ENCODE measurements at regions not wholly inside any gene's neighbourhood (a gene's known extent, or its start where the extent isn't known, plus 50 kb on each side); places are given as distances from the start of the nearest gene placed in this dataset.

GRCh38 chr14:71748196-71748595 is 184.0 kb upstream of the RGS6 start:
- H3K27ac ChIP-seq (ENCODE audit: low read length, poor library complexity, severe bottlenecking): no peak overlapping the region
- H2BK120ac ChIP-seq (ENCODE audit: low read depth, low read length): no peak overlapping the region
- H4K91ac ChIP-seq (ENCODE audit: low read length): no peak overlapping the region
- H3K27me3 ChIP-seq (ENCODE audit: control insufficient read depth in 1 of 2, insufficient read depth in 1 of 2, low read length in 2 of 2): no peaks in the 10 kb centered on the region
- H2AFZ ChIP-seq (ENCODE audit: low read depth, low read length): no peak overlapping the region
- no peak overlapping the region for H3K4me2 ChIP-seq (ENCODE audit: low read length, poor library complexity, severe bottlenecking)
- H3K4me3 ChIP-seq (ENCODE audit: insufficient read depth in 1 of 2, low read depth in 1 of 2, low read length in 2 of 2): peak overlapping the region in 1 of 2 experiments; percentile 33
- H2AK5ac ChIP-seq (ENCODE audit: low read length, severe bottlenecking): no peak overlapping the region
- no peak overlapping the region for H3K9ac ChIP-seq (ENCODE audit: low read length)
- DNase-seq: no peak
- no peak overlapping the region for H3K23ac ChIP-seq (ENCODE audit: low read length in 2 of 2)
- no peak overlapping the region for H2BK15ac ChIP-seq (ENCODE audit: low read depth, poor library complexity, severe bottlenecking)
- no peaks in the 10 kb centered on the region for H3K79me1 ChIP-seq (replicated peaks; ENCODE audit: low read length, poor library complexity, severe bottlenecking)
- peaks cover 23% of the 10 kb centered on the region for H3K9me3 ChIP-seq (ENCODE audit: control insufficient read depth, low read length)
- no peak overlapping the region for H3K4ac ChIP-seq (ENCODE audit: low read depth in 1 of 2, low read length in 2 of 2)
- H3K18ac ChIP-seq (ENCODE audit: low read depth in 1 of 2, low read length in 2 of 2): no peak overlapping the region
- no peak overlapping the region for H3K14ac ChIP-seq (ENCODE audit: low read length in 2 of 2)
- no peaks in the 10 kb centered on the region for H3K36me3 ChIP-seq (ENCODE audit: control insufficient read depth in 1 of 2, insufficient read depth in 2 of 2, low read depth in 1 of 2, low read length in 2 of 2)
- H2BK12ac ChIP-seq (ENCODE audit: low read length in 2 of 2): no peak overlapping the region
- H3K4me1 ChIP-seq (ENCODE audit: control insufficient read depth, insufficient read depth, low read depth, low read length): peaks cover 5% of the 10 kb centered on the region
- no peak overlapping the region for H2BK5ac ChIP-seq (ENCODE audit: low read depth, low read length, poor library complexity, severe bottlenecking)
- 88% methylated on average over 1 of the region's 1 CpG for WGBS
- H4K8ac ChIP-seq (ENCODE audit: low read length): no peak overlapping the region

DNA sequence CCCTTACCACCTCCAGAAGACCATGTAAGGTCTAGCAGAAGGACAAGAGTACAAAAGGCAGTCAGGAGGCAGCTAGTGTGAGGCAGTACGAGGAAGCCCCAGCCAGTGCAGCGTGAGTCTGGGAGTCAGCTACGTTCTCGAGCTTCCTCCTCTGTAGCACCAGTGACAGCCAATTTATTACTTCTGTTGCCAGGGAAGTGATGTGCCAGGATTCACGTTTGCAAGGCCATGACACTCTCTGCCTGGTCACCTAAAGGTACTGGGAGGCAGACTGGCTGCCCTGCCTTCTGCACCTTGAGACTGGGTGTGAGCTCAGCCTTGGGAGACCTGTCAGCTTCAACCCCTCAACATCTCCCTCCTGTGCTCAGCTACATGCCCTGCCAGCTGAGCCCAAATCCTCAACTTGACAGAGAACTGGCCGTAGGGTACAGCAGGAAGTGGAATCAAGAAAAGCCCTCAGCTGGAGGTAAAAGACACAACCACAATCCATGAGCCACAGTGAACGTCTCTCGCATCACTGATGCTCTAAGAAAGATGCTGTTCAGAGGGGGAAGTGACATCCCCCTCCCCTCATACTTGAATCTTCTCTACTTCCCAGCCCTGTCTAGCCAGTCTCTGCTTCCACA is 182.5 kb upstream of the RGS6 start:
- H3K4me3 ChIP-seq (ENCODE audit: insufficient read depth in 1 of 2, low read depth in 1 of 2, low read length in 2 of 2): no peak overlapping the region
- H2BK15ac ChIP-seq (ENCODE audit: low read depth, poor library complexity, severe bottlenecking): no peak overlapping the region
- no peaks in the 10 kb centered on the region for H3K27me3 ChIP-seq (ENCODE audit: control insufficient read depth in 1 of 2, insufficient read depth in 1 of 2, low read length in 2 of 2)
- H3K9me3 ChIP-seq (ENCODE audit: control insufficient read depth, low read length): peaks cover 23% of the 10 kb centered on the region
- WGBS: 76% methylated on average over 8 of the region's 8 CpGs
- H3K9ac ChIP-seq (ENCODE audit: low read length): no peak overlapping the region
- no peak overlapping the region for H4K91ac ChIP-seq (ENCODE audit: low read length)
- no peak overlapping the region for H2BK12ac ChIP-seq (ENCODE audit: low read length in 2 of 2)
- H4K8ac ChIP-seq (ENCODE audit: low read length): no peak overlapping the region
- H3K4me2 ChIP-seq (ENCODE audit: low read length, poor library complexity, severe bottlenecking): no peak overlapping the region
- no peak overlapping the region for H2BK5ac ChIP-seq (ENCODE audit: low read depth, low read length, poor library complexity, severe bottlenecking)
- DNase-seq: no peak
- no peaks in the 10 kb centered on the region for H3K79me1 ChIP-seq (replicated peaks; ENCODE audit: low read length, poor library complexity, severe bottlenecking)
- no peak overlapping the region for H3K14ac ChIP-seq (ENCODE audit: low read length in 2 of 2)
- H3K36me3 ChIP-seq (ENCODE audit: control insufficient read depth in 1 of 2, insufficient read depth in 2 of 2, low read depth in 1 of 2, low read length in 2 of 2): no peaks in the 10 kb centered on the region
- no peak overlapping the region for H2AFZ ChIP-seq (ENCODE audit: low read depth, low read length)
- no peak overlapping the region for H3K18ac ChIP-seq (ENCODE audit: low read depth in 1 of 2, low read length in 2 of 2)
- no peak overlapping the region for H3K27ac ChIP-seq (ENCODE audit: low read length, poor library complexity, severe bottlenecking)
- H3K23ac ChIP-seq (ENCODE audit: low read length in 2 of 2): no peak overlapping the region
- H3K4me1 ChIP-seq (ENCODE audit: control insufficient read depth, insufficient read depth, low read depth, low read length): peaks cover 9% of the 10 kb centered on the region
- no peak overlapping the region for H2BK120ac ChIP-seq (ENCODE audit: low read depth, low read length)
- no peak overlapping the region for H3K4ac ChIP-seq (ENCODE audit: low read depth in 1 of 2, low read length in 2 of 2)
- no peak overlapping the region for H2AK5ac ChIP-seq (ENCODE audit: low read length, severe bottlenecking)

- H3K23ac ChIP-seq (ENCODE audit: low read length in 2 of 2): no peak overlapping the region
- H3K79me1 ChIP-seq (replicated peaks; ENCODE audit: low read length, poor library complexity, severe bottlenecking): no peaks in the 10 kb centered on the region
- H3K9me3 ChIP-seq (ENCODE audit: control insufficient read depth, low read length): peaks cover 23% of the 10 kb centered on the region
- DNase-seq: no peak
- H2BK15ac ChIP-seq (ENCODE audit: low read depth, poor library complexity, severe bottlenecking): no peak overlapping the region
- H2BK12ac ChIP-seq (ENCODE audit: low read length in 2 of 2): no peak overlapping the region
- H3K4me1 ChIP-seq (ENCODE audit: control insufficient read depth, insufficient read depth, low read depth, low read length): peaks cover 9% of the 10 kb centered on the region
- no peaks in the 10 kb centered on the region for H3K36me3 ChIP-seq (ENCODE audit: control insufficient read depth in 1 of 2, insufficient read depth in 2 of 2, low read depth in 1 of 2, low read length in 2 of 2)
- H3K4ac ChIP-seq (ENCODE audit: low read depth in 1 of 2, low read length in 2 of 2): no peak overlapping the region
- H3K27ac ChIP-seq (ENCODE audit: low read length, poor library complexity, severe bottlenecking): no peak overlapping the region
- no peak overlapping the region for H2BK5ac ChIP-seq (ENCODE audit: low read depth, low read length, poor library complexity, severe bottlenecking)
- H3K27me3 ChIP-seq (ENCODE audit: control insufficient read depth in 1 of 2, insufficient read depth in 1 of 2, low read length in 2 of 2): no peaks in the 10 kb centered on the region
- no peak overlapping the region for H3K4me3 ChIP-seq (ENCODE audit: insufficient read depth in 1 of 2, low read depth in 1 of 2, low read length in 2 of 2)
- H4K8ac ChIP-seq (ENCODE audit: low read length): no peak overlapping the region
- H3K18ac ChIP-seq (ENCODE audit: low read depth in 1 of 2, low read length in 2 of 2): no peak overlapping the region
- H4K91ac ChIP-seq (ENCODE audit: low read length): no peak overlapping the region
- no peak overlapping the region for H3K9ac ChIP-seq (ENCODE audit: low read length)
- 76% methylated on average over 2 of the region's 2 CpGs for WGBS
- H2BK120ac ChIP-seq (ENCODE audit: low read depth, low read length): no peak overlapping the region
- no peak overlapping the region for H3K4me2 ChIP-seq (ENCODE audit: low read length, poor library complexity, severe bottlenecking)
- H2AFZ ChIP-seq (ENCODE audit: low read depth, low read length): no peak overlapping the region
- H3K14ac ChIP-seq (ENCODE audit: low read length in 2 of 2): no peak overlapping the region
- no peak overlapping the region for H2AK5ac ChIP-seq (ENCODE audit: low read length, severe bottlenecking)
Measured at GRCh38 chr14:71751264-71751663, 181.0 kb upstream of the RGS6 start.

GRCh38 chr14:71752111-71752738 is 180.0 kb upstream of the RGS6 start:
- Histone ChIP-seq H3K79me1 (replicated peaks; ENCODE audit: low read length, poor library complexity, severe bottlenecking) (no peaks in the 10 kb centered on the region), H4K8ac (ENCODE audit: low read length) (no peak overlapping the region), H3K9me3 (ENCODE audit: control insufficient read depth, low read length) (peaks cover 22% of the 10 kb centered on the region), H3K4me3 (ENCODE audit: insufficient read depth in 1 of 2, low read depth in 1 of 2, low read length in 2 of 2) (no peak overlapping the region), H3K36me3 (ENCODE audit: control insufficient read depth in 1 of 2, insufficient read depth in 2 of 2, low read depth in 1 of 2, low read length in 2 of 2) (no peaks in the 10 kb centered on the region), H3K4me1 (ENCODE audit: control insufficient read depth, insufficient read depth, low read depth, low read length) (peaks cover 9% of the 10 kb centered on the region), H3K4ac (ENCODE audit: low read depth in 1 of 2, low read length in 2 of 2) (no peak overlapping the region), H2BK5ac (ENCODE audit: low read depth, low read length, poor library complexity, severe bottlenecking) (no peak overlapping the region), H4K91ac (ENCODE audit: low read length) (no peak overlapping the region), H3K27ac (ENCODE audit: low read length, poor library complexity, severe bottlenecking) (no peak overlapping the region), H3K23ac (ENCODE audit: low read length in 2 of 2) (no peak overlapping the region), H2BK15ac (ENCODE audit: low read depth, poor library complexity, severe bottlenecking) (no peak overlapping the region), H2BK120ac (ENCODE audit: low read depth, low read length) (no peak overlapping the region), H3K14ac (ENCODE audit: low read length in 2 of 2) (no peak overlapping the region), H3K9ac (ENCODE audit: low read length) (peak overlapping the region; percentile 82), H2BK12ac (ENCODE audit: low read length in 2 of 2) (no peak overlapping the region), H2AK5ac (ENCODE audit: low read length, severe bottlenecking) (no peak overlapping the region), H2AFZ (ENCODE audit: low read depth, low read length) (no peak overlapping the region), H3K4me2 (ENCODE audit: low read length, poor library complexity, severe bottlenecking) (no peak overlapping the region), H3K18ac (ENCODE audit: low read depth in 1 of 2, low read length in 2 of 2) (no peak overlapping the region), H3K27me3 (ENCODE audit: control insufficient read depth in 1 of 2, insufficient read depth in 1 of 2, low read length in 2 of 2) (no peaks in the 10 kb centered on the region)
- WGBS: 94% methylated on average over 20 of the region's 23 CpGs
- no peak for DNase-seq

All from mesenchymal stem cell (in vitro differentiated cells and primary cell).